ENCODE measurements at regions not wholly inside any gene's neighbourhood (a gene's known extent, or its start where the extent isn't known, plus 50 kb on each side); places are given as distances from the start of the nearest gene placed in this dataset.

DNA sequence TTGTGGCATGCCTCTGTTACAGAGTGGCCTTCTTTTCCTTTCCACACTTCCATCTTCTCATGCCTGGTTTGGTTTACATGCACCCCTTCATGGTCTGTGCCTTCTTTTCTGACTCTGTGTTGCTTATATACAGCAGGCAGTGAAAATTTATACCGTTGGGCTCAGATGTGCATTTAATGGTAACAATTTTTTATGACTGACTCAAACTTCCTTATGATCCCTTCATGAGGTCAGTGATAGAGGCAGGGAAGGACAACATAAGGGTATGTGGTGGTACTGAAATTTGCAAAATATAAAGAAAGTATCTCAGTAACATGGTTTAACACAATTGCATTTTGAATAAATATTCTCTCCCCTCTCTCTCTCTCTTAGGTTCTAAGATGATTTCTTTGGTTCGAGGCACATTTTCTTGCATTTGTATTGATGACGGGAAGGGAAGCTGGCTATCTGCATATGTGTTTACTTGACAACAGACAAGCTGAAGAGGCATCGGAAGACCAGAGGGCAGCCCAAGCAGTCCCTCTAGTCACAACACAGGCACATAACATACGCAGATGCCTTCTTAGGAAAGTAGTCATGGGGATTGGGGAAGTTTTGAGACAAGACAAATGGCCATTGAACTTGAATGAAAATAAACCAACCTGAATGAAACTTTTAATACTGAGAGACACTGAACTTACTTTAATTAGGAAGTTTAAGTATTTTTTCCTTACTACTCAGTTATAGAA lies 163.3 kb upstream of the LEF1 start:
- no peak for DNase-seq

DNA sequence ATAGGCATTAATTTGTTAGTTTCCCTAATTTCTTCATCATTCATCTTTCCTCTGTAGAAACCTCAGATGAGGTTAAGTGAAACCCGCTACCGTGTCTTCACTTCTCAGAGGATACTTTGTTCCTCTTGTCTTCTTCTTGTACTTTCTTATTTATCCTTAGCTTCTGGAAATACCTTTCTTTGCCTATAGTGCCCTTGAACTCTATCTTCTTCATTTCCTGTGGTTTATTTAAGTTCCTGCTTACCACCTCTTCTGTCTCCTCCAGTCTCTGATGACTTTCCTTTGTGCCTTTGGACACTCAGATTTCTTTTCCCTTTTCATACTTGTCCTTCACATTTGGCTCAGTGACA lies 159.6 kb upstream of the LEF1 start:
- DNase-seq, result no peak

DNA sequence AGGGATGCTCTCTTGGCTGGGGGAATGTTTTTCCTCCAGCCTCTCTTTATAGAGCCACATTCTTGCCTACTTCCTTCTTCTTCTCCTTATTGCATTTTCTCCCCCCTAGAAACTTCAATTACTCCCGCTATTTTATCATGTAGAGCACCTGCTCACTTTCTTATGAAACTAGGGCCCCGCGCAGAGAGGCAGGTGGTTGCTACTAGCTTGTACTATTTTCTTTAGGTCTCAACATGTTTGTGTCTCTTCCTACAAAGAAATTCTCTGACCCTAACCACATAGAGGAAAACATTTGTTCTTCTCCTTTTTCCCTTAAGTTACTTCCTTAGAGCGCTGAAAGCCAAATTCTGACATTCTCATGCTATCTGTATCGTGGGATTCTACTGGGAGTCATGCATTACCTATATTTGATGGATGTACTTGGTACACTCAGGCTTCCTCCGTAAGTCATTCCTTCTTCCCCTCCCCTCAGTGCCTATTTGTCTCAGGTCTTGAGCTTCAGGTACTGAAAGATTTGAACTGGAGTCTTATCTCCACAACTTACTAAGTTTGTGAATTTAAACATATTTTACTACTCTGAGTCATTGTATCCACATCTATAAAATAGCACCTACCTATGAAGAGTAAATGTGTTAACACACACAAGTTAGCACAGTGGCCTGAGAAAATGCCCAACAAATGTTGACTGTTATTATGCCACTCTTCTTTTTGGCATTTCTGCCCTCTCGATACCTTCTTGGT lies 159.1 kb upstream of the LEF1 start:
- DNase-seq, result no peak

DNA sequence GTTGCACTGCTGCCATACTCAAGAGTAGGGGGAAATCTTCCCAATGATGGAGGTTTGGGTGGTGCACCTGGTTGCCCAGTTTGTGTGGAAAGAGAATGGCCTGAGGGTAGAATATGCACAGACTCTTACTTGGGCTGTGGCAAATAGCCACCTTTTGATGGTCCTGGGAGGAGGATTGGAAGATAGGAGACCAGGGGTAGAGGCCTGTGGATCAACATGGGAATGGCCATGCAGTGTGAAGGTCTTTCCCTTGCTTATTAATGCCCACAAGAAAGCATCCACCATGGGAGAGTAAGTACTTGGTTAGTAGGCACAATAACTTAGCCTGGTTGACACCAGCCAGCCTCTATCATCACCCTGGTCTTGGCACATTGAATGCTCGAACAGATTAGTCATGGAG lies 156.8 kb upstream of the LEF1 start:
- DNase-seq, result no peak

DNA sequence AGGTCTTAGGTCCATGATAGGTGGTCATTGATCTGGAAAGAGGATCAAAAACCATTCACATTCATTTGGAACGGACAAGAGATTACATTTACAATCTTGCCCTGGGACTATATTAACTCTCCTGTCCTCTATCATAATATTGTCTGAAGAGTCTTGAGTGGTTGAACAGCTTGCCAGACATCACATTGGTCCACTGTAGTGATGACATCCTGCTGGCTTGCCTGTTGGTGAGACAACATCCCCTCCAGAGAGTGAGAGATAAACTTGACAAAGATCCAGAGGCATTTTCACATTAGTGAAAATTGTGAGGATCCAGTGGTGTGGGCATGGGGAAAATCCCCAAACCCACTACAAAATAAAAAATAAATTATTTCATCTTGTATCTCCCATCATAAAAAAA lies 155.7 kb upstream of the LEF1 start:
- DNase-seq, result no peak

DNA sequence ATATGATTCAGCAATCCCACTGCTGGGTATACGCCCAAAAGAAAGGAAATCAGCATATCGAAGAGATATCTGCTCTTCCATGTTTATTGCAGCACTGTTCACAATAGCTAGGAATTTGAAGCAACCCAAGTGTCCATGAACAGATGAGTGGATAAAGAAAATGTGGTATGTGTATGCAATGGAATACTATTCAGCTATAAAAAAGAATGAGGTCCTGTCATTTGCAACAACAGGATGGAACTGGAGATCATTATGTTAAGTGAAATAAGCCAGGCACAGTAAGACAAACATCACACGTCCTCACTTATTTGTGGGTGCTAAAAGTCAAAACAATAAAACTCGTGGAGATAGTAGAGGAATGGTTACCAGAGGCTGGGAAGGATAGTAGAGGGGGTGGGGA lies 153.8 kb upstream of the LEF1 start:
- no peak for DNase-seq

DNA sequence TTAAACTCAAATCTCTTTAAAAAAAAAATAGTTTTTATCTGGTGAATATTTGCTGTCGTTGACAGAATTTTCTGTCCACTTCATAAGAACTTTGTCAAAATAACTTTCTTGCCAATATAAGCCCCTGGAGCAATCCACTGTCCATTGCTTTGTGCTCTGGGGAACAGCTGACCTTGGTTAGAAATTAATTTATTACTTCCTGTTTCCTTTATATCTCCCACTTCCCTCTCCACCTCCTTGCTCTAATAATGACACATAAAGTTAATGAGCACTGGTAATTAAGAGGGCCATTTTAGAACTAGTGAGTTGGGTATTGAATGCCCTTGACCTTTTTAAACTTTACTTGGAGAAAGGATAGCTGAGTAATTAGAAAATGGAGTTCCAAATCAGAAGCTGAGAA lies 151.3 kb upstream of the LEF1 start:
- DNase-seq, result no peak

DNA sequence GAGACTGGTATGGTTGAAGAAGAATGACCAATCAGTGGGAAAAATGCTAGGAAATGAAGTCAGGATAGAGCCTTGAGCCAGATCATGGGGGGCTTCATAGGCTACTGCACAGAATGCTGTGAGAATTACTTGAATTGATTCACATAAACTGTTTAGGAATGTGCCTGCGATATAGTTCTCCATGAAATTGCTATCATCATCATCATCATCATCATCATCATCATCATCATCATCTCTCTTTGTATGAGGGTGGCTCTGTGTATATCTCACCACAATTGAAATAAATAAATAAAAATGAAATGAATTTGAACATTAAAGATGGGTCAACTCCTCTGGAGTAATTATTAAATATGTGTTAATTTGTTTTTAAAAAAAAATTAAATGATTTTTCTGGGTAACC lies 148.6 kb upstream of the LEF1 start:
- no peak for DNase-seq

DNA sequence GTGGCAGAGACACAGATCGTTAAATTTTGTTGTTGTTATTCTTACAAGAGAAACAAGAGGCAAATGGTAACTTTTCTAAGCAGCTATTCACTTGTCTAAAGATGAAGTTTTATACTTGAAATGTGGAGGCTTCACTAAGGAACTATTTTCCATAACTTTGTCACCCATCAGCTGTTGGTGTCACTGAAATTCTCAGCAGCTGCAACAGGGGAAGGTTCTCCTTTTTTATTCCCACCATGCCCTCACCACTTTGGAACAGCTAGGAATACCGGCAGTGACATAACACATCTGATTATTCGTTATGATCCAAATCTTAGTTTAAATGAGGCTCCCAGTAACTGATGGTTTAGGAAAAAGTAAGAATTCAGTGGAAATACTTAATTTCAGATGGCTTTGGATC lies 147.0 kb upstream of the LEF1 start:
- no peak for DNase-seq

DNA sequence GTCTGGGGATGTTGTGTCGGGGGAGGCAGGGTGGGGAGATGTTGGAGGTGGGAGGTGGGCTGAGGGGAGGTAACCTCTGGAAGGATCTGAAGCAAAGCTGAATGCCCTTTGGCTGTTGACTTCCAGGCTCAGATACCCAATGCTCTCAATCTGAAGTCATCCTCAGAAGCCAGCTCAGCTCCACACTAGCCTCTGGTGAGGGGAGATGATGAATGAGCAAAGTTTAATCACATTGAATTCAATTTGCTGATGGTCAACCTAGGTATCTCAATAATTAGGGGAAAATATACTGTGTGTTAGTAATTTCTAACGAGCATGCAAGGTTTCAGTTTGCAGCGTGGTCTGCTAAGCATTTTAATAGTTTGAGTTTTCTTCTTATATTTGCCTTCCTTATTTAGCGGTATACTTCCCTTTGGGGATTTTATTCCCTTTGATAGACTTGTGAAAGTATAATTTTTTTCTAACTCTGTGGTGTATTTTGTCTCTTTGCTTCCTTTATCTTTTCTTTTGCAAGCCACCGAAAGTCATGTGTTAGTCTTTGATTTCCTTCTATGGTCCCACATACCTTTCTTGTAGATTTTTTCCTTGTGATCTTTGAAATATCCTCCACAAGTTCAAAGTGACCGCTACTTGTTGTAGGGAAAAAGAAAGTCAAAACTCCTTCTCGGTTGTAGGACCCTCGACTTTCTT lies 146.3 kb upstream of the LEF1 start:
- DNase-seq, result no peak

DNA sequence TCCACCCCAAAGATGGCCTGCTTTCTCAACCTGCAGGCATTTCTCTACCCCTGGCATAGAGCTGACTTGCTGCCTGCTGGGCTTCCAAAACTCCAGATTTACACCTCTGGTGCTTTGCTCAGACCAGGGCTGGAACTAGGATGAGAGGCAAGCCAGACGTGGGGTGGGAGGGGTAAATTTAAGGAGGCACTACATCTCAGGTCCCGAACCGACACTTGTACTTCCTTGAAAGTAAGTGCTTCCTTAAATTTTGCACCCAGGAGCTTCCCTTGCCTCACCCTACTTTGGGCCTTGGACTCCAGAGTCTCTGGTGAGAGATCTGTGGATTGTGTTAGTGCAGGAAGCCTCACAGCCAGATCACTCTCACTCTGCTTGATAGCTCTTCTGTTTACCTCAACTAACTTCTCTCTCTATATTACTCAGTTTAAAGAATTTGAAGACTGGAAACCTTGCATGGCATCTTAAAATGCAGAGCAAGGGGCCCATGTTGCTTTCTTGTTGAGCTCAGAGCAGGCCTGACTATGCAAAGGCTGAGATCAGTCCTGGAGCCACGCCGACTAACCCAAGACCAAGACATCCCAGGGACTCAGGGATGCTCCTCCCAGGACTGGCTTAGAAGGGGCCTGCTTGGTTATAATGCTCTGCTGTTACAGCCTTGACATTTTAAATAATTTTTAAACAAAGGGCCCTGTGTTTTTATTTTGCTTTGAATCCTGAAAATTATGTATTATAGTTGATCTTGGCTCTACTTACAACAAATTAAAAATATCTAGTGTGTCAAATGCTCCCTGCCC lies 145.0 kb upstream of the LEF1 start:
- no peak for DNase-seq

DNA sequence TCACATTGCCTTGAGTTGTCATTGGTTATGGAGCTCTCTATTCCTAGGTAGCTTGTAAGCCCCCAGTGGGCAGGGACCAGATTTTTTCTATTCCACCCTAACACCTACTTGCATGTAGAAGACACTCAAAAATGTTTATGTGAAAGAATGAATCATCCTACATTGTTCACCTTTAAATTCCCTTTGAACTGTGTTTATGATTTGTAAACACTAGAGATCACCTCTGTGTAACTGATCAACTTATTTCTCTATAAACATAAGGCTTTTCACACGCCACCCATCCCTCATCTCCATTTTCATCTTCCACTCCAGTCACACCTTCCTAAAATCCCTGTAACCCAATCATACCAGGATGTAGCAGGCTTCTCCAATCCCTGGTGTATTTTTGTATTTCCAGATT lies 142.6 kb upstream of the LEF1 start:
- no peak for DNase-seq

DNA sequence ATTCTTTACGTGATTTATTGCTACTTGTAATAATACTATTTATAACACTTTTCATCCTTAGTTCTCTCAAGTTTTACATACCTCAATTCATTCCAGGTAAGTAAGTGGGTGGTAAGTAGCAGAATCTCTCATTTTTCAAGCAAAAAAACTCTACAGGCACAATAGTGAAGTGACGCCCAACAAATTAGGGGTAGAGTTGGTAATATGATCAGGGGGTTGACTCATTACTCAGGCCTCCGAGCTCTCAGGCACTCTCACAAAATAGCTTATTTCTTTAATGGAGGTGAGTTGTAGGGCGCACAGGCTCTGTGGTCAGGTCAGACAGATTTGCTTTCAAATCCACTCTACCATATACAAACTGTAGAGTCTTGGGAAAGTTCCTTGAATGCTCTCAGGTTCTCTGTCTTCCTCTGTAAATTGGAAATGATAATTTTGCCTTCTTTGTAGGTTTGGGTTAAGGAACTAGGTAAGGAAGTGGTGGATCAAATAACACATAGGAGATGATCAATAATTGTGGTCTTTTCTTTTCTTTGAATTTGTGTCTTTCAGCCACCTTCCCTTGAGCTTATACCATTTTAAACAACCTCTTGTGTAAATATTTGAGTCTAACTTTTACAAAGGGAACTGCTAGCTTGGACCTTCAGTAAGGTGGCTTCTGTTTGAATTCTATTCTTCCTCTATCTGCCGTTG lies 134.9 kb upstream of the LEF1 start:
- no peak for DNase-seq

DNA sequence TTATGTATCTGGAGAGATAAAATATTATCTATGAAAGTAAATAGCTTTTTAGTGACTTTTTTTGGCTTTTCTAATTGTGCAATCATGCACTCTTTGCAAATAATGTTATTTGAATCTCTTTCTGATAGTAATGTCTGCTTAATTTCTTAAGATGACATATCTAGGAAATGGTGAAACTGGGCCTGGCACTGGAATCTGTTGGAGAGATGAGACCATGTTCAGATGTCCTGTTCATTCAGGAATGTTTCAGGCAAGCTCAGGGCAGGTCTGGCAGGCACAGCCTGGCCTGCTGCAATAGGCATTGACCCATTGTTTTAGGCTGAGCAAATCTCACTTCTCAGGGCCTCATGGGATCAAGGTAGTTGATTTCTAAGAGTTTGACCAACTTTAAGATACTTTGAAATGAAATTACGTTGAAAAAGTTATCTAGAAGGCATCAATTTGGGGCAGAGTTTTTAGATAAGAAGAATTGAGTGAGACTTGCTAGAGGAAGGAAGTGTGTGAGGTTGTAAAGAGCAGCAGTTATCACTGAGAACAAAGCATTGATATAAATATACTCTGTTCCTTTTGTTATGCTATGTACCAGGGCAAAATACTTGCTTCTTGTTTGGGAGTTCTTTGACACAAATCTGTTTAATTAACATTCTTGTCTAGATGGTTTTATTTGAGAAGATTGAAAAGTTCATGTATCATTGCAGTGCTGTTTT lies 133.0 kb upstream of the LEF1 start:
- DNase-seq, result no peak

DNA sequence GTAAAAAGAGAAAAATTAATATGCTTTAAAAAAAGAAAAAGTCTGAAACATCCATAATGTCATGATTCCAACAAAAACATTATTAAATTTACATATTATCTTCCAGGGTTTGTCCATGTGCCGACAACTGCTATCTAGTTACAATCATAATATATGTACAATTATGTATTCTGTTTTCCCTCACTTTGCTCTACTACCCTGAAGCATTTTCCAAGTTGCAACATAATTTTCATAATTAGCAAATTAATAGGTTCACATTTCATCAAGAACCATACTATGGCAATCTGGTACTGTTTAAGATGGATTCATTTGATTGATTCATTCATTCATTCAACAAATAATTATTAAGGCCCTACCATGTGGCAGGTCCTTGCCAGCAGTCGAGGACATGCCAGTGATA lies 128.9 kb upstream of the LEF1 start:
- no peak for DNase-seq

DNA sequence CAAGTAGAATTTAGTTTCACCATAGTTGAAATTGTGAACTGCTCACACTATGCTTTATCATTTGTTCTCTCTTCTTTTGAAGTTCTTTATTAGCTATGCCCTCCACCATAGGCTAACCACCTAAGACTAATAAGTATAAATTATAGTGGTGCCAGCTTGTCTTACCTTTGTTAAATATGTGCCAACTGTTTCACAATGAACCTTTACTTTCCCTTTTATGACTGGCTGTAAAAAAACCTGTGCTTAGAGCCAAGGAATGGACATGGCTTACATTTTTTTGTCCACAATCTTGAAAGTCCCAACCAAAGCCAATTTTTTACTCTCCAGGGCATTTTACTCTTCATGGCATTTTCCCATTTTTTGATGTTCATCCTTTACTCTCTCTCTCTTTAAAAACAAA lies 123.5 kb upstream of the LEF1 start:
- DNase-seq, result no peak

DNA sequence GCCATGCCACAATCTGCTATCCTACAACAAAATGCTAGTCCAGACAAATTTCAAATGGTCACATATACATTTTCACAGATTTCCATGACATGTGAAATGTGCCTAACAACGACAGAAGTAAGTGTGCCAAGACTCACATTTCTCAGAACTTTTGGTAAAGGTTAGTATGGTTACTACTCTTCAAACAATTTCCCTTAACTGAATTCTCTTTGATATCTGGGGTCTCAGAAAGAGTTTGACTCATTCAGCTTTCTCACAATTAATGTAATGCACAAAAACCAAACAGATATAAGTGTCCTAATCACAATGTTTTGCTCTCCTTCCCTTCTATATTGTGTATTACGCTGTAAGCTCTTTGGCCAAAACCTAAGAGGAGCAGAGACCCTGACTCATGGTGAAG lies 122.4 kb upstream of the LEF1 start:
- no peak for DNase-seq

DNA sequence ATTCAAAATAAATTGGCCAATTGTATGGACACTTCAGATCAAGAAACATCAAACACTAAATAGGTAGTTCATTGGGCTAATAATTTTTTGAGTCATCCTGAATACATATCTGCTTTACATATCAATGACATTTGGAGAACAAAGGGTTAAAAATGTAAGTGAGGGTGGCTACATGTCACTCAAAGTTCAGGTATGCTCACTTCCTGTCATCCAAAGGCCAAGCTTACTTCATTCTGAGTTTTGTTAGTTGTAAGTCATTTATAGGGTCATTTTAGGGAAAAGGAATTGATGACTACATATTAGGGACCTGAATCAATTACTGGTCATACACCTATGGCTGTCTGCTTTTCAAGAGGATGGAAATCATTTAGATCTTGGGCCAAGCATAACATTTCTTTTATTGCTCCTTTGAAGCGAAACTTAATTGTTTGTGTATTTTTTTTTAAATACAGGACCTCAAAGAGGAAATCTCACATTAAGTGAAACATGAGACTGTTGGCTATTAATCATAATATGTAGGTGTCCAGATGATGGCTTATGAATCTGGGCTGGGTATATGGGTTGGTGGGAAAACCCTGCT lies 119.2 kb upstream of the LEF1 start:
- no peak for DNase-seq

DNA sequence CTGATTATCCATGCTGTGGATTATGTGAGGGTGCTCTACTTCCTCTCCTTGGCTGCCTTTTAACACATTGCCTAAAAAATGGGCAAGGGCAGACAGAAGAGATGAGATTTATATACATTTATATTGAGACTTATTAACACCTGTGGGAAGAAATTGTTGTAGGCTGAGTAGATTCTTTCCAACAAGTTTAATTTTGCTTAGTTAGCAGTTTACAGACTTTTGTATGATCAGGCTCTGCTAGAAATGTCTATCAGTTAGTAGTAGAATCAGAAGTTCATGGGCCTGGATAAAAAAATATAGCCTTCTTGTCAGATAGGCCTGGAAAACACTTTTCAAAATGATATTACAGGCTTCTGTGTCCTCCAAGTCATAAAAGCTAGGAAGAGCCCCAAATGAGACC lies 111.3 kb upstream of the LEF1 start:
- DNase-seq, result no peak

DNA sequence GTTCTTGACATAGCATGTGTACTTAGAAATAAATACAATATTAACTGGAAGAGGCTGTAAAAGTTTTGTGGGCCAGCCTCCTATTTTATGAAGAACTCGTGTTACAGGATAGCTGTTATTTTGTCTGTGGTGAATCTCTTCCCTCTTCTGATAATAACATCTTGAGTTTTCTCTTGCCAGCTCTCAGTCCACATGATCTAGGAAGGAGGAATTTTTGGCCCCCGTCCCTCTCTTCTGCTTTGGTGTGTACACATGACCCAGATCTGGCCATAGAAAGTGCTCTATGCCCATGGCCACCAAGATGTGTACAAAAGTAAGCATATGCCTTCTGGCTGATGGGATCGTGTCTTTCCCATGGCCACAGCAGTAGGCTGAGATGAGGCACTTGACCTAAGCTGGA lies 108.0 kb upstream of the LEF1 start:
- no peak for DNase-seq

DNA sequence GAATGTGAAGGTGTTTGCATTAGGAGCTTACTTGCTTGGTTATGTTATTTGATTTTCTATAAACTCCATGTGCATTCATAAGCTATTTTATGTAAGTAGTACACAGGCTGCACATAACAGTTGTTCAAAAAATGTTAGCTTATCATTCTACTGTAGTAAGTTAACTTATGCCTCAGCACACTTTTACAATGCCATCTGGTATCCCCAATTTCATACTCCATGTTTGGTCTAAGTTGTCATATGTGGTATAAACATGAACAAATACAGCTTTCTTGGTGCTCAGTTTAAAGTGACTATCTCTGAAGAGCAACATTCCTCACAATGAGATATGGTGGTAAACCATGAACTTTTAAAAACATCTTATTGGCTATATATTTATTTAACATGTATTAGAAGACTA lies 104.3 kb upstream of the LEF1 start:
- no peak for DNase-seq

All from right lung (tissue), 2 donors.